ENCODE measurements at regions not wholly inside any gene's neighbourhood (a gene's known extent, or its start where the extent isn't known, plus 50 kb on each side); places are given as distances from the start of the nearest gene placed in this dataset.

DNA sequence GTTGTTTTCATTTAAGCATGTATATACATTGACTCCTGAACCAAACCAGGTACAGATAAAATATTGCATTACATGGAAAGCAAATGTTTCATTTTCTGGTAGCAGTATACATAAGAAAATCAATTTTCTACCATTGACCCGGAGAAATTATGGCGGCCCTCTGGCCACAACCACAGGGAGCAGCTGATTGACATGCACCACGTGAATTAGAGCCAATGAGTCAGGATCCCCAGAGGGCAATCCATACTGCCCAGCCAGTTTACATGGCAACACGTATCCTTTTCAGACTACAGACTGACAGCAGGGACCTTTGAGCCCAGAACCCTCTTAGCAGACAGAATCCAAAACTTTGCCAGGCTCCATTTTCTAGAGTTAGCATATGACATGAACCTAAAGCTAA, 272.2 kb upstream of the NEBL start:
- WGBS: 89% methylated on average over 4 of the region's 4 CpGs
- Histone ChIP-seq H3K4me1 (ENCODE audit: control insufficient read depth in 2 of 2, insufficient read depth in 2 of 2, low read length in 2 of 2) (no peaks in the 10 kb centered on the region), H3K36me3 (ENCODE audit: control insufficient read depth in 2 of 2, insufficient read depth in 2 of 2, low read length in 1 of 2) (no peaks in the 10 kb centered on the region), H3K27me3 (ENCODE audit: control insufficient read depth in 2 of 2, insufficient read depth in 1 of 2, low read length in 1 of 2) (peaks cover 30 to 38% of the 10 kb centered on the region in 2 donors), H3K27ac (ENCODE audit: low read depth in 1 of 2, low read length in 1 of 2) (no peak overlapping the region), H3K4me3 (ENCODE audit: low read length in 2 of 2) (no peak overlapping the region), H3K9me3 (ENCODE audit: control insufficient read depth in 2 of 2, insufficient read depth in 1 of 2, low read length in 1 of 2) (no peaks in the 10 kb centered on the region)
- no peak for DNase-seq (ENCODE audit: low read depth in 6 of 9, low spot score in 9 of 9)

- WGBS: 97% methylated on average over 8 of the region's 8 CpGs
- no peak overlapping the region for H3K27ac ChIP-seq (ENCODE audit: low read depth in 1 of 2, low read length in 1 of 2)
- H3K36me3 ChIP-seq (ENCODE audit: control insufficient read depth in 2 of 2, insufficient read depth in 2 of 2, low read length in 1 of 2): no peaks in the 10 kb centered on the region
- no peaks in the 10 kb centered on the region for H3K9me3 ChIP-seq (ENCODE audit: control insufficient read depth in 2 of 2, insufficient read depth in 1 of 2, low read length in 1 of 2)
- no peak for DNase-seq (ENCODE audit: low read depth in 6 of 9, low spot score in 9 of 9)
- H3K4me1 ChIP-seq (ENCODE audit: control insufficient read depth in 2 of 2, insufficient read depth in 2 of 2, low read length in 2 of 2): no peaks in the 10 kb centered on the region
- H3K27me3 ChIP-seq (ENCODE audit: control insufficient read depth in 2 of 2, insufficient read depth in 1 of 2, low read length in 1 of 2): peaks cover 11 to 21% of the 10 kb centered on the region in 2 donors
- no peak overlapping the region for H3K4me3 ChIP-seq (ENCODE audit: low read length in 2 of 2)
Measured at GRCh38 chr10:21167288-21168010, 270.3 kb upstream of the NEBL start.

DNA sequence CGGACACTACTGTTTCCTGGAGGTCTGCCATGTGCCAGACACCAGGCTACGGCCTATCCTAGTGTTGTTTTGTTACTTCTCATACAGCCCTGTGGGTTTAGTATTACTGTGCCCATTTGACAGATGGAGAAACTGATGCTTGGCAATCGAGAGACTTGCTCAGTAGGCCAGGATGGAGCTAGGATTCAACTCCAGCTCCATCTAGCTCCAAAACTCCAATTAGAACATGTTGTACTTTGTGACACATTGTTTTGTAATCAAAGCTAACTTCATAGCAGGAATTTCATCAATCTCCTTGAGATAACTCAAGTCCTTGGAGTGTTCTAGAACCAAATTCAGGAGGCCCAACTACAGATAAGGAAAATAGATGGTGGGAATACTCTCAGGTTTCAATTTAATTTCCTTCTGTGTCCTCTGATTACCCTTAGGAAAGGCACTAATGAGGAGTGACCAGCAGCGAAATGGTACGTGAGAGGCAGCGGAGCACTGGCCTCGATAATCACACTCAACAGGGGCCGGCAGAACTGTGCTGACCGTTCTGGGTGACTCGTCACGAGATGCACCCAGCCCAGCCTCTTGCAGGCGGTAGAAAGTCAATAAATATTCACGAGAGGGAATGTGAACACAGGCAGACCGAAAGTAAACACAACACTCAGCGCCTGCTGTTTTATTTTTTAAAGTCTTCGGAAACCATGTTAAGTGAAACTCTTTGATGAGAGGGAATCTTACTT, 269.6 kb upstream of the NEBL start:
- H3K4me1 ChIP-seq (ENCODE audit: control insufficient read depth in 2 of 2, insufficient read depth in 2 of 2, low read length in 2 of 2): no peaks in the 10 kb centered on the region
- no peak overlapping the region for H3K27ac ChIP-seq (ENCODE audit: low read depth in 1 of 2, low read length in 1 of 2)
- 89% methylated on average over 16 of the region's 16 CpGs for whole genome bisulfite sequencing
- no peaks in the 10 kb centered on the region for H3K36me3 ChIP-seq (ENCODE audit: control insufficient read depth in 2 of 2, insufficient read depth in 2 of 2, low read length in 1 of 2)
- no peak for DNase-seq (ENCODE audit: low read depth in 6 of 9, low spot score in 9 of 9)
- H3K27me3 ChIP-seq (ENCODE audit: control insufficient read depth in 2 of 2, insufficient read depth in 1 of 2, low read length in 1 of 2): peaks cover 4 to 14% of the 10 kb centered on the region in 2 donors
- no peaks in the 10 kb centered on the region for H3K9me3 ChIP-seq (ENCODE audit: control insufficient read depth in 2 of 2, insufficient read depth in 1 of 2, low read length in 1 of 2)
- H3K4me3 ChIP-seq (ENCODE audit: low read length in 2 of 2): no peak overlapping the region

DNA sequence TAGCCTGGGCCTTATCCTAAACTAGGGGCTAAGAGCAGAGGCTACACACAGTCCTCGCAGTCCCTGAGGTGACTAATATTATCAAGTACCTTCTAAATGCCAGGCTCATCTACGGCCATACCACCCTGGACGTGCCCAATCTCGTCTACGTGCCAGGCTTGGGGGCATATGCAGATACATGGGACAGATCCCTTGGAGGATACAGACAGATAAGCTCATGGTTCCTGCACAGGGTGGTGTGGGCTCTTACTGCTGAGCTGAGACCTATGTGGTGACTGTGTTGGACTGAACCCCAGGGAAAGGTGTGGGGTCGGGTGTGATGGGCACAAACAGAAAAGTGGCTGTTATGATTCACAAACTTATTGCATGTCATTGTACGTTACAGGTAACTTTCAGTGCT, 268.4 kb upstream of the NEBL start:
- DNase-seq (ENCODE audit: low read depth in 6 of 9, low spot score in 9 of 9): no peak
- no peaks in the 10 kb centered on the region for H3K9me3 ChIP-seq (ENCODE audit: control insufficient read depth in 2 of 2, insufficient read depth in 1 of 2, low read length in 1 of 2)
- no peaks in the 10 kb centered on the region for H3K36me3 ChIP-seq (ENCODE audit: control insufficient read depth in 2 of 2, insufficient read depth in 2 of 2, low read length in 1 of 2)
- no peaks in the 10 kb centered on the region for H3K4me1 ChIP-seq (ENCODE audit: control insufficient read depth in 2 of 2, insufficient read depth in 2 of 2, low read length in 2 of 2)
- 92% methylated on average over 7 of the region's 7 CpGs for WGBS
- no peak overlapping the region for H3K27ac ChIP-seq (ENCODE audit: low read depth in 1 of 2, low read length in 1 of 2)
- no peak overlapping the region for H3K4me3 ChIP-seq (ENCODE audit: low read length in 2 of 2)
- peaks cover 0 to 5% of the 10 kb centered on the region in 2 donors for H3K27me3 ChIP-seq (ENCODE audit: control insufficient read depth in 2 of 2, insufficient read depth in 1 of 2, low read length in 1 of 2)

GRCh38 chr10:21164687-21165086, 267.6 kb upstream of the NEBL start:
- H3K4me3 ChIP-seq (ENCODE audit: low read length in 2 of 2): no peak overlapping the region
- no peaks in the 10 kb centered on the region for H3K4me1 ChIP-seq (ENCODE audit: control insufficient read depth in 2 of 2, insufficient read depth in 2 of 2, low read length in 2 of 2)
- DNase-seq (ENCODE audit: low read depth in 6 of 9, low spot score in 9 of 9): no peak
- H3K27me3 ChIP-seq (ENCODE audit: control insufficient read depth in 2 of 2, insufficient read depth in 1 of 2, low read length in 1 of 2): peaks cover 0 to 5% of the 10 kb centered on the region in 2 donors
- 88% methylated on average over 3 of the region's 3 CpGs for WGBS
- H3K36me3 ChIP-seq (ENCODE audit: control insufficient read depth in 2 of 2, insufficient read depth in 2 of 2, low read length in 1 of 2): no peaks in the 10 kb centered on the region
- H3K27ac ChIP-seq (ENCODE audit: low read depth in 1 of 2, low read length in 1 of 2): no peak overlapping the region
- H3K9me3 ChIP-seq (ENCODE audit: control insufficient read depth in 2 of 2, insufficient read depth in 1 of 2, low read length in 1 of 2): no peaks in the 10 kb centered on the region

- DNase-seq (ENCODE audit: low read depth in 6 of 9, low spot score in 9 of 9): no peak
- Histone ChIP-seq H3K36me3 (ENCODE audit: control insufficient read depth in 2 of 2, insufficient read depth in 2 of 2, low read length in 1 of 2) (no peaks in the 10 kb centered on the region), H3K27me3 (ENCODE audit: control insufficient read depth in 2 of 2, insufficient read depth in 1 of 2, low read length in 1 of 2) (peaks cover 0 to 2% of the 10 kb centered on the region in 2 donors), H3K4me3 (ENCODE audit: low read length in 2 of 2) (no peak overlapping the region), H3K9me3 (ENCODE audit: control insufficient read depth in 2 of 2, insufficient read depth in 1 of 2, low read length in 1 of 2) (no peaks in the 10 kb centered on the region), H3K27ac (ENCODE audit: low read depth in 1 of 2, low read length in 1 of 2) (no peak overlapping the region), H3K4me1 (ENCODE audit: control insufficient read depth in 2 of 2, insufficient read depth in 2 of 2, low read length in 2 of 2) (no peaks in the 10 kb centered on the region)
Measured at GRCh38 chr10:21162948-21163347, 265.8 kb upstream of the NEBL start.

DNA sequence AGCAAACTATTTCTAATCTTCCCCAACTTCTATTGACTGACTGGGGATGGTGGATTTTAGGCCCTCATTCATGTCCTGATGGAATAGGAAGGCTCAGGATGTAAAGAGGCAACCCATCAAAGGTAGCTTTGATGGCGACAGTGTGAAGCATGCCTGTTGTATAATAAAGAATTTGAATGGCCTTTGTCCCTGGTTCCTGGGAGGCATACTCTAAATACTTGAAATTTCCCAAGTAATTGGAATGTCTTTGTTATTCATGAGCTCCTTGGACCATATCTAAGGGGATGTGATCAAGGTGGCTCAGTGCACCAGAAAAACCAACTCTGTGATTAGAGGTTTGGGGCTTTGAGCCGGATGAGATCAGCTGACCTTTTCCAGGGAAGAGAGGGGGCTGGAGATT, 264.5 kb upstream of the NEBL start:
- no peak overlapping the region for H3K27ac ChIP-seq (ENCODE audit: low read depth in 1 of 2, low read length in 1 of 2)
- 97% methylated on average over 2 of the region's 2 CpGs for WGBS
- H3K4me3 ChIP-seq (ENCODE audit: low read length in 2 of 2): no peak overlapping the region
- DNase-seq (ENCODE audit: low read depth in 6 of 9, low spot score in 9 of 9): no peak
- no peaks in the 10 kb centered on the region for H3K36me3 ChIP-seq (ENCODE audit: control insufficient read depth in 2 of 2, insufficient read depth in 2 of 2, low read length in 1 of 2)
- no peaks in the 10 kb centered on the region for H3K9me3 ChIP-seq (ENCODE audit: control insufficient read depth in 2 of 2, insufficient read depth in 1 of 2, low read length in 1 of 2)
- no peaks in the 10 kb centered on the region for H3K4me1 ChIP-seq (ENCODE audit: control insufficient read depth in 2 of 2, insufficient read depth in 2 of 2, low read length in 2 of 2)
- peaks cover 0 to 2% of the 10 kb centered on the region in 2 donors for H3K27me3 ChIP-seq (ENCODE audit: control insufficient read depth in 2 of 2, insufficient read depth in 1 of 2, low read length in 1 of 2)

DNA sequence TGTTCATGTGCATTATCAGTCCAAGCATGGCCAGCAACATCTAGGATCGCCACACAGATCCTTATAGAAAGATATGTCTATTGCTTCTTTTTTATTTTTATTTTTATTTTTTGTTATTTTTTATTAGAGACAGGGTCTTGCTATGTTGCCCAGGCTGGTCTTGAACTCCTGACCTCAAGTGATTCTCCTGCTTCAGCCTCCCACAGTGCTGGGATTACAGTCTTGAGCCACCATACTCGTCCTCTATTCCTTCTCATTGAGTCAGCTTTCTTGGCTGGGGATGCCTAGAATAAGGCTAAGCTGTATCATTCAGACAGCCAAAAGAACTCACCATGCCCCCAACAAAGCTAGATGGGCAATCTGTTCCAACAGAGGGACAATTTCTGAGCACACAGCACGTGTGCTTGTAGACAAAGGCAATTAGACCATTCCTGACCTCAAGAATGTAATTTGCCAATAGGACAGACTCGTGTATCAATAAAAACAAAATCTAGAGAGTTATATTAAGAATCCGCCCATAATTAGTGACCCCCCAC, 264.0 kb upstream of the NEBL start:
- Histone ChIP-seq H3K36me3 (ENCODE audit: control insufficient read depth in 2 of 2, insufficient read depth in 2 of 2, low read length in 1 of 2) (no peaks in the 10 kb centered on the region), H3K27me3 (ENCODE audit: control insufficient read depth in 2 of 2, insufficient read depth in 1 of 2, low read length in 1 of 2) (peaks cover 0 to 2% of the 10 kb centered on the region in 2 donors), H3K4me3 (ENCODE audit: low read length in 2 of 2) (no peak overlapping the region), H3K4me1 (ENCODE audit: control insufficient read depth in 2 of 2, insufficient read depth in 2 of 2, low read length in 2 of 2) (no peaks in the 10 kb centered on the region), H3K27ac (ENCODE audit: low read depth in 1 of 2, low read length in 1 of 2) (no peak overlapping the region), H3K9me3 (ENCODE audit: control insufficient read depth in 2 of 2, insufficient read depth in 1 of 2, low read length in 1 of 2) (no peaks in the 10 kb centered on the region)
- DNase-seq (ENCODE audit: low read depth in 6 of 9, low spot score in 9 of 9): no peak
- WGBS: 86% methylated on average over 5 of the region's 5 CpGs

GRCh38 chr10:21160116-21160515, 263.0 kb upstream of the NEBL start:
- Histone ChIP-seq H3K36me3 (ENCODE audit: control insufficient read depth in 2 of 2, insufficient read depth in 2 of 2, low read length in 1 of 2) (no peaks in the 10 kb centered on the region), H3K4me1 (ENCODE audit: control insufficient read depth in 2 of 2, insufficient read depth in 2 of 2, low read length in 2 of 2) (no peaks in the 10 kb centered on the region), H3K4me3 (ENCODE audit: low read length in 2 of 2) (no peak overlapping the region), H3K27ac (ENCODE audit: low read depth in 1 of 2, low read length in 1 of 2) (no peak overlapping the region), H3K27me3 (ENCODE audit: control insufficient read depth in 2 of 2, insufficient read depth in 1 of 2, low read length in 1 of 2) (no peaks in the 10 kb centered on the region), H3K9me3 (ENCODE audit: control insufficient read depth in 2 of 2, insufficient read depth in 1 of 2, low read length in 1 of 2) (no peaks in the 10 kb centered on the region)
- no peak for DNase-seq (ENCODE audit: low read depth in 6 of 9, low spot score in 9 of 9)
- 69% methylated on average over 4 of the region's 4 CpGs for WGBS

All from thymus (tissue), 11 donors.